Ureter (tissue), 1 donor: ENCODE measurements at regions not wholly inside any gene's neighbourhood (a gene's known extent, or its start where the extent isn't known, plus 50 kb on each side); places are given as distances from the start of the nearest gene placed in this dataset.

ENCODE experiments used
- DNase-seq: peaks from one replicate; pipeline ENCODE4 v3.0.0-alpha.2; 2020; ENCODE audit warnings: low spot score
- donor health status: DM: yes; HTN: yes; CAD: no.

DNA sequence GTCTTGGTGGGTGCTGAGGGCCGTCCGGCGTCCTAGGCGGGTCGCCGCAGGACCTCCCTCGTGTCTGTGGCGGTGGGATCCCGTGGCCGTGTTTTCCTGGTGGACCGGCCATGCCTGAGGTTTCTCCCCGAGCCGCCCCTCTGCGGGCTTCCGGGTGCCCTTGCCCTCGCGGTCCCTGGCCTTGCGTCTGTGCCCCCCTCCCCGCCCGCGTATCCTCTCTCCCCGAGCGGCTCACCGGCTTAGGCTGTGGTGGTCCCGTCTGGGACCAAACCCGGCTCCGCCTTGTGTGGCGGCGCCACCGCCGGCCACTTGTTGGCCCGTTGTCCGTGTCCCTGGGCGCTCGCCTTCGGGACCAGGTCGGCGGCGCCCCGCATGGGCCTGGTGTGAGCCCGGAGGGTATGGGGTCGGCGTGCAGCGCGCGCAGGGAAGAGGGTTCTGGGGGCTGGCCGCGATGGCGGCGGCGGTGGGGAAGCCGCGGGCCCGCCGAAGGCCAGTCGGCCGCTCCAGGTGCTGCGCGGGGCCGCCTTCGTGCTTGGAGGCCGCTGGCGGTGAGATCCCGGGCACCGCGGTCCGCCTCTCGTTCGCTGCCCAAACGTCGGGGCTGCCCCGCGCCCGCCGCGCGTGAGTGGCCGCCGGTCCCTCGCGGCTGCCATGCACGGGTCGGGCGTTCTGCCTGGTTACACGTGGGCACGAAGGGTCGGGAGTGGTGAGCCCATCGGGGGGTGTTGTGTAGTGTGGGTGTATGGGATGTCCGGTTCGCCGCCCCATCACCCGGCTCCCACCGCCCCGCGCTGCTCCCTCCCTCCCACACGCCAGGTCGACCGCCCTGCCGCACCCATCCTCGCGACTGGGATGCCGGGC is 3899.1 kb upstream of the OR11H1 start:
- DNase-seq, result peak; percentile 43

DNA sequence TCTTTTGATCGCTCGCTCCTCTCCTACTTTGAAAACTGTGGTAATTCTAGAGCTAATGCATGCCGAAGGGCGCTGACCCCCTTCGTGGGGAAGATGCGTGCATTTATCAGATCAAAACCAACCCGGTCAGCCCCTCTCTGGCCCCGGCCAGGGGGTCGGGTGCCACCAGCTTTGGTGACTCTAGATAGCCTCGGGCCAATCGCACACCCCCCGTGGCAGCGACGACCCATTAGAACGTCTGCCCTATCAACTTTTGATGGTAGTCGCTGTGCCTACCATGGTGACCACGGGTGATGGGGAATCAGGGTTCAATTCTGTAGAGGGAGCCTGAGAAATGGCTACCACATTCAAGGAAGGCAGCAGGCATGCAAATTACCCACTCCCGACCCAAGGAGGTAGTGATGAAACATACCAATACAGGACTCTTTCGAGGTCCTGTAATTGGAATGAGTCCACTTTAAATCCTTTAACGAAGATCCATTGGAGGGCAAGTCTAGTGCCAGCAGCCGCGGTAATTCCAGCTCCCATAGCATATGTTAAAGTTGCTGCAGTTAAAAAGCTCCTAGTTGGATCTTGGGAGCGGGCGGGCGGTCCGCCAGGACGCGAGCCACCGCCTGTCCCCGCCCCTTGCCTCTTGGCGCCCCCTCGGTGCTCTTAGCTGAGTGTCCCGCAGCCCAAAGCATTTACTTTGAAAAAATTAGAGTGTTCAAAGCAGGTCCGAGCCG is 3898.2 kb upstream of the OR11H1 start:
- DNase-seq, result peak; percentile 35

GRCh38 chr22:11630386-11631084 is 3897.5 kb upstream of the OR11H1 start:
- DNase-seq, result peak; percentile 39
